Activated naive CD4-positive, alpha-beta T cell treated with anti-CD3 and anti-CD28 coated beads, Interleukin-2, amount 50 U/mL, for 24 hours (primary cell): ENCODE measurements at regions not wholly inside any gene's neighbourhood (a gene's known extent, or its start where the extent isn't known, plus 50 kb on each side); places are given as distances from the start of the nearest gene placed in this dataset.

Experiments
- H3K27ac Mint-ChIP-seq: one replicate; pipeline ENCODE4 v1.8.0; 2021; ENCODE audit warnings: mild to moderate bottlenecking, mixed read lengths
- H3K27me3 Mint-ChIP-seq: one replicate; pipeline ENCODE4 v1.8.0; 2021; ENCODE audit warnings: mixed read lengths
- H3K36me3 Mint-ChIP-seq: one replicate; pipeline ENCODE4 v1.8.0; 2021; ENCODE audit warnings: mixed read lengths
- H3K4me1 Mint-ChIP-seq: one replicate; pipeline ENCODE4 v1.8.0; 2021; ENCODE audit warnings: mixed read lengths
- H3K4me3 Mint-ChIP-seq: one replicate; pipeline ENCODE4 v1.8.0; 2021; ENCODE audit warnings: mild to moderate bottlenecking, mixed read lengths
- H3K9me3 Mint-ChIP-seq: one replicate; pipeline ENCODE4 v1.8.0; 2021; ENCODE audit warnings: mixed read lengths

DNA sequence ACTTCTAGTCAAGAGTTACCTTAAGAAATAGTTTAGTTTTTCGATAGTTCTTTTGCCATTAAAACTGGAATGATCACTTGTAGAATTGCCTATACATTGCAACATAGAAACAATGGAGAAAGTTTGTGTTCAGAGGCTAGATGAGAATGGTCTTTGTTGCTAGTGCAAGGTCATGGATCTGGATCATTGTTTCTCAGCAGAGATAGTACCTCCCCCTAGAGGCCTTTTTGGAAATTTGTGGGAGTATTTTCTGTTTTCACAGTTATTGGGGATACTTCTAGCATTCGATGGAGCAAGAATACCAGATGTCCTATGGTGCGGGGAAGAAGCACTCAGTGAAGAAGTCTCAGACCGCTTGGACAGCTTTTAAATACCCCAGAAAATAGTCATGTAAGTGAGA is 138.8 kb upstream of the HMGA2 start:
- Mint-ChIP-seq H3K9me3 (no peaks in the 10 kb centered on the region), H3K36me3 (no peaks in the 10 kb centered on the region), H3K27me3 (peaks cover 12% of the 10 kb centered on the region), H3K27ac (no peak overlapping the region), H3K4me3 (no peak overlapping the region), H3K4me1 (no peaks in the 10 kb centered on the region)

DNA sequence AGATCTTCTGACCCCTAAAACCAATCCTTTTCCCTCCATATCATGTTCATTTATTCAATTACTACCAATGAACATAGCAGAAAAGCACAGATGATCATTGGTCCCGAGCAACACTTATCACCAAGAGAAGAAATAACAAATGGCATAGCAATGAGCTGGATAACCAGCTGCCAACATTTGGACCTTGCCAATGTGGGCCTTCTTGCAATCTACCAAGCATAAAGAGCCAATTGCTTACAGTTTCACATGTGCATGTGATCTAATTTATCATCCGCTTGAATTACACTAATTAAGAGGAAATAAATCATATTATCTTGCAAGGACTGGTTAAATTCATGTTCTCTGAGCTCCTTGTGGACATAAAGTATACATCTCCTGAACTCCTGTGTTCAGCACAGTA is 134.8 kb upstream of the HMGA2 start:
- H3K27ac Mint-ChIP-seq, result no peak overlapping the region
- peaks cover 9% of the 10 kb centered on the region for H3K27me3 Mint-ChIP-seq
- H3K9me3 Mint-ChIP-seq, result no peaks in the 10 kb centered on the region
- H3K4me1 Mint-ChIP-seq, result no peaks in the 10 kb centered on the region
- H3K4me3 Mint-ChIP-seq, result no peak overlapping the region
- H3K36me3 Mint-ChIP-seq, result no peaks in the 10 kb centered on the region

DNA sequence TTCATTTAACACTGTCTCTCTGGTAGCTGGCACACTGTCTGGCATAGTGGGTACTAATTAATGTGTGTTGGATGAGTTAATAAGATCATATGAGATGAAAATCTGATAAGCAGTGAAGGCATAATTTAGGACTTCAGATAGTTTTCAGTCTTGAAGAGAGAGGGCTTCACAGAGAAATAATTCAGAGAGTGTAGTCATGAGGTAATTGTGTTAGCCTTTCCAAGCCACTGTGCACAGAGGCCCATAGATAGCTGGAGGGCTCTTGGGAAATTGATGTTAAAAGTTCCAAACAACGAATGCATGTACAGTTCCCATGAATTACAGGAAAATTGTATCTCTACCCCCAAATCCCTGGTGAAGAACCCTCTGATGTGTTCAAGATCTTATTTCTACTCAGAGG is 133.8 kb upstream of the HMGA2 start:
- Mint-ChIP-seq H3K4me1 (no peaks in the 10 kb centered on the region), H3K9me3 (no peaks in the 10 kb centered on the region), H3K36me3 (no peaks in the 10 kb centered on the region), H3K27ac (no peak overlapping the region), H3K27me3 (peaks cover 7% of the 10 kb centered on the region), H3K4me3 (no peak overlapping the region)

DNA sequence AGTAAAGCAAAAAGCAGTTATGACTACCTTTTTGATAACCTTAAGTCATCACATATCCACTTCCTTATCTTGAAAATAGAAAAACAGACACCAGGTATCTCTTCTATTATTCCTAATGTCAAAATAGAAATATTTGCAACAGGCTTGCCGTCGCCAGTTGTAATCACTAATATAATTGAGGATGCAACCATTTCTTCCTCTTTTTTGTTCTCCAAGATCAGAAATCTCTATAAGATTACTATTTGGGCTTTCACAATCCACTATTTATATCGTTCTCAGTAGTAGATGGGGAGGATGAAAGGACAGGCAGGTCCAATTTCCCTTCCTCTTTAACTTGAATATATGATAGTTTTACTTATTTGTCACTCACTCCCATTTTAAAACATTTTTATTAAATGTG is 130.2 kb upstream of the HMGA2 start:
- Mint-ChIP-seq H3K36me3 (no peaks in the 10 kb centered on the region), H3K4me3 (no peak overlapping the region), H3K27me3 (peaks cover 5% of the 10 kb centered on the region), H3K27ac (no peak overlapping the region), H3K9me3 (no peaks in the 10 kb centered on the region), H3K4me1 (no peaks in the 10 kb centered on the region)

DNA sequence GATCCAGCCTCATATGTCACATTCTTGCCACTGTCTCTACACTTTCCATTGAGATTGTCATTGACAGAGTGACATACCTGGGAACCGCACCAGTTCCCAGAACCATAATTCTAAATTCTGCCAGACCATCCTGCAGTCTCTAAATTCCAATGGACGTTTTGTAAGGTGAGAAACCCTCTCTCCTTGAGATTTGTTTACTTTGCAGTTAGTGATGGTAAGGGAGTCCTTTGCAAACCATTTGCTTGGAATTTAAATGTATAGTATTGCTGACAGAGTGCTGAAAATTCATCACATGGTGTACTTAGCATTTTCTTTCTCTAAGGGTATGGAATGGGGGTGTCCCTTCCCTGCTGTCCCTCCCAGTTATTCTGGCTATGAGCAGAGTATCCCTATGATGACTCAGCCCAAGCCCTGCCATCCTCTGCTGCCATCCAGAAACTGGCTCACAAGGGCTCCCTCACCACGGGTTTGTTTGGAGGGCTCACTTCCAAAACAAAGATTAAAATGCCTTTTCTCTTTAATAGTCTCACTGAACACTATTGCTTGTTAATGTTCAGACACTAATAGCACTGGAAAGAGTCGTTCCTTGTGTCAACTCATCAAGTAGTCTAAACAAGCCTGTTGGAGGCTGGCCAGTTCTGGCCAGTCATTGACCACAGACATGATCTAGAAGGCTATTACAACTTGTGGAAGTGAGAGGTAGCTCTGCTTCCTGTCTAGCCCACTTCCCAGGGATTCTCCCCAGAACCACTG is 129.0 kb upstream of the HMGA2 start:
- no peak overlapping the region for H3K27ac Mint-ChIP-seq
- no peaks in the 10 kb centered on the region for H3K9me3 Mint-ChIP-seq
- H3K4me1 Mint-ChIP-seq, result no peaks in the 10 kb centered on the region
- H3K36me3 Mint-ChIP-seq, result no peaks in the 10 kb centered on the region
- no peak overlapping the region for H3K4me3 Mint-ChIP-seq
- H3K27me3 Mint-ChIP-seq, result peaks cover 2% of the 10 kb centered on the region

DNA sequence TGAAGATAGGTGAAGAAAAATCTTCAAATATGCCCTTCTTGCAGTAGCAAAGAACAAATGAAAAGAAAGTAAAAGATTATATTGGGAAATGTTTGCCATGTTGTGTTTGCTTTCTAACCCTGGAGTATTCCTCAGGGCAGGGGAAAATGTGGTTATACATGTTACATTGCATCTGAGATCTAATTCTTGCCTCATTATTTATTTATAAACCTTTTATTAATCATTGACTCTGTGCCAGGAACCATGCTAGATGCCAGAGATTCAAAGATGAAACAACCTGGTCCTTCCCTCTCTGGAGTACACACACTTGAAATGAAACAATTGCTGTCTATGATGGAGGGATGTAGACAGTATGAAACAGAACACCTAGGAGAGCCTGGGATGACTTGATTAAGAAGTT is 128.1 kb upstream of the HMGA2 start:
- H3K4me3 Mint-ChIP-seq, result no peak overlapping the region

DNA sequence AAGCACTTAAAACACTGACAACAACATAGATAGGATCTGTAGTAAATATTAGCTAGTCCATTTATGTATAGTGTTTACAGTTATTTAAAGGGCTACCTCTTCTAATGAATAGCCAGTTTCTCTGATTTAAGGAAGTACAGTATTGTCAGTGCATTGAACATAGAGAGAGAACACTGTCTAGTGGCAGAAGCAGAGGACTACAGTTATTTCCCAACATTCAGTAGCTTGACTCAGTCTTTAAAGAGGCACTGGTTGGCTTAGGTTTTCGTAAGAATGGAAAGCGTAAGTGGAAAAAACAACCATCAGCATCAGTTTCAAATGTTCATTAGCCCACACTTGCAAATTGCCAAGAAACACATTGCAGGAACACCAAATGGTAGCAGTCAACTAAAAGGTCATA is 125.0 kb upstream of the HMGA2 start:
- H3K27ac Mint-ChIP-seq, result no peak overlapping the region
- no peak overlapping the region for H3K4me3 Mint-ChIP-seq
- no peaks in the 10 kb centered on the region for H3K4me1 Mint-ChIP-seq
- peaks cover 7% of the 10 kb centered on the region for H3K27me3 Mint-ChIP-seq
- no peaks in the 10 kb centered on the region for H3K9me3 Mint-ChIP-seq
- H3K36me3 Mint-ChIP-seq, result no peaks in the 10 kb centered on the region

More for the DNA sequence above, 128.1 kb upstream of the HMGA2 start:
- no peaks in the 10 kb centered on the region for H3K36me3 Mint-ChIP-seq
- no peak overlapping the region for H3K27ac Mint-ChIP-seq
- H3K4me1 Mint-ChIP-seq, result no peaks in the 10 kb centered on the region
- no peaks in the 10 kb centered on the region for H3K9me3 Mint-ChIP-seq
- no peaks in the 10 kb centered on the region for H3K27me3 Mint-ChIP-seq

DNA sequence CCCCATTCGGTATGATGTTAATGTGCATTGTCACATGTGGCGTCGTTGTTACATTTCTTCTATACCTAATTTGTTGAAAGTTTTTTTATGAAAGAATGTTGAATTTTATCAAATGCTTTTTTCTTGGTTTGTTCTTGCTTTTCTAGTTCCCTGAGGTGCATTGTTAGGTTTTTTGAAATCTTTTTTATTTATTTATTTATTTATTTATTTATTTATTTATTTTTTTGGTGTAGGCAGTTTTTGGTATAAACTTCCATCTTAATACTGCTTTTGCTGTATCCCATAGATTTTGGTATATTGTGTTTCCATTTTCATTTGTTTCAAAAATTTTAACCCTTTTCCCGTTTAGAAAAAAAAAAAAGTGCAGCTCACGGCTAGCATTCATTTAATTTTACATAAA is 121.1 kb upstream of the HMGA2 start:
- H3K9me3 Mint-ChIP-seq, result peaks cover 14% of the 10 kb centered on the region
- peaks cover 7% of the 10 kb centered on the region for H3K27me3 Mint-ChIP-seq
- H3K4me1 Mint-ChIP-seq, result no peaks in the 10 kb centered on the region
- no peak overlapping the region for H3K27ac Mint-ChIP-seq
- H3K4me3 Mint-ChIP-seq, result no peak overlapping the region
- peaks cover 2% of the 10 kb centered on the region for H3K36me3 Mint-ChIP-seq

DNA sequence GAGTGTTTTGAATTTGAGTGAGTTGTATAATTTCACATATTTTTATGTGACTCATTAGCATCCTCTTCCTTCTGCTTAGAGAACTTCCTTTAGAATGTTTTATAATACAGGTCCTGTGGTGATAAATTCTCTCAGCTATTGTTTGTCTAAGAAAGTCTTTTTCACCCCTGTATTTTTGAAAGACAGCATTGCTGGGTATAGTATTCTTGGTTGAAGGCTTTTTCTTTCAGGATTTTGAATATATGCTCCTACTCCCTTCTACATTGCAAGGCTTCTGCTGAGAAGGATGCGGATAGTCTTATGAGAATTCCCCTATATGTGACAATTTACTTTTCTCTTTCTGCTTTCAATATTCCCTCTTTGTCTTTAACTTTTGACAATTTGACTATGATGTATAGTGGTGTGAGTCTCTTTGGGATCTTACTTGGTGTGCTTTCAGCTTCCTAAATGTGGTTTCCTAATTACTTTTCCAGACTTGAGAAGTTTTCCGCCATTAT is 118.9 kb upstream of the HMGA2 start:
- H3K4me1 Mint-ChIP-seq, result no peaks in the 10 kb centered on the region
- peaks cover 2% of the 10 kb centered on the region for H3K36me3 Mint-ChIP-seq
- no peak overlapping the region for H3K4me3 Mint-ChIP-seq
- H3K27ac Mint-ChIP-seq, result no peak overlapping the region
- H3K9me3 Mint-ChIP-seq, result peaks cover 14% of the 10 kb centered on the region
- peaks cover 11% of the 10 kb centered on the region for H3K27me3 Mint-ChIP-seq

DNA sequence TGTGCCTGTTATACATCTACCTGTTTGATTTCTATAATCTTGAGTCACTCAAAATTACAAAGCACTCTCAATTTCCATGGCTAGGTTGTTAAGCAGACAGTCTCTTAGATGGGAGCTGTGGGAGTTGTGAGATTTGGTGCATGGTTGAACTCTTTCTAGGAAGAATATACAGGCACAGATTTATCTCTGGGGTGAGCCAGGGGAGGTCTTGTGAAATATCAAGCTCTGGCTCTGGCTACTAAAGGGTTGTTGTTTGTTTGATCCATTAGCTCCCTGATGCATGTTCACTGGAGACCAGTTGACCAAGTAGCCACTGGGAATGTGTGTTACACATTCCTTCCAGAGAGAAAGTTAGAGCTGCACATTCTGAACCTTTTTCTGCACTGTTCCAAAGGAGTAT is 117.2 kb upstream of the HMGA2 start:
- Mint-ChIP-seq H3K4me1 (no peaks in the 10 kb centered on the region), H3K4me3 (no peak overlapping the region), H3K27ac (no peak overlapping the region), H3K27me3 (peaks cover 15% of the 10 kb centered on the region), H3K9me3 (peaks cover 14% of the 10 kb centered on the region), H3K36me3 (peaks cover 2% of the 10 kb centered on the region)

DNA sequence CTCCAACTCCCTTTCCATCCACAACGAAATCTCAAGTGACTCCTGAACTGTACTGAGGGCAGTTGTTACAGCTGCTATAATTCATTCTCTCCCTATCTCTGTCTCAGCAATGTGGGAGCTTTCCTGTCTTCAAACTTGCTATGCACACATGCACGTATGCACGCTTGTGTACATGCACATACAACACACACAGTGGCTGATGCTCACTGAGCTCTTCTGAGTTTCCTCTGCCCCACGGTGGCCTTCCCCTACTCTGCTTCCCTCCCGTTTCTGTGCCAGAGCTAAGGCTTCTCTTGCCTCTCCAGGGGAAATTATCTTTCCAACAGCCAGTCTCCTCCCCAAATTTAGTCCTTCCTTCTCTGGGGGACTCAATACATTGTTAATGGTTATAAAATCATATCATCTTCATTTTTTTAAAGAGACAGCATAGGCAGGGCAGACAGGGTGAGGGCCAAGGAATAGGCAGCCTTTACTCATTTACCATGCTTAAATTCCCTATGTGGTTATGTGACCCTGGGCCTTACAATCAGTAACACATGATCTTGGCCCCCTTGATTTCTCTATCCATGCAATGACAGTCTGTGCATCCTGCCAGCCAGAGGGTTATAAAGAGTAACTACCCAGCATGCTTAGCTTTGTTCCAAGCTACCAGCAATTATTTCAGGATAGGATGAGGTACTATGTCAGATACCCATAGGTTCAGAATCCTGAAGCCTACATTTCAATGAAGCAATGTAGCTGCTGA is 111.9 kb upstream of the HMGA2 start:
- Mint-ChIP-seq H3K9me3 (no peaks in the 10 kb centered on the region), H3K36me3 (no peaks in the 10 kb centered on the region)

DNA sequence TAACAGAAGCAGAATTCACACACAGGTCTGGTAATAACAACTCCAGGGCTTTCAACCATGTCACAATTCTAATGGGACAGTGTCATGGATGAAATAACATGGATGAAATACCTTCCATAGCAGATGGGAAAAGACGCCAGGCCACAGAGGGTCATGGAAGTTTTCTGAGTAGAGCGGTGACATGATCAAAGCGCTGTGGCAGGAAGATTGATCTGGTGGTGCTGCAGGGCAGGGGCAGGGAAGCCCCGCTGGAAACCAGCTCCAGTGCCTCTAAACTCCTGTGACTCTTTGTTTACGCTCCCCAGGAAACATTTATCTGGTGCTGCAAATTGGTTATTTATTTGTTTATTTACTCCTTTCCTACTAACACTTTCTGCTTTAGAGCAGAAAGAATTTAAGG is 108.3 kb upstream of the HMGA2 start:
- H3K4me3 Mint-ChIP-seq, result no peak overlapping the region
- H3K27me3 Mint-ChIP-seq, result peaks cover 7% of the 10 kb centered on the region
- H3K36me3 Mint-ChIP-seq, result no peaks in the 10 kb centered on the region
- H3K4me1 Mint-ChIP-seq, result no peaks in the 10 kb centered on the region
- H3K27ac Mint-ChIP-seq, result no peak overlapping the region
- H3K9me3 Mint-ChIP-seq, result no peaks in the 10 kb centered on the region

More for the DNA sequence above, 111.9 kb upstream of the HMGA2 start:
- no peaks in the 10 kb centered on the region for H3K4me1 Mint-ChIP-seq
- peaks cover 11% of the 10 kb centered on the region for H3K27me3 Mint-ChIP-seq
- no peak overlapping the region for H3K4me3 Mint-ChIP-seq
- no peak overlapping the region for H3K27ac Mint-ChIP-seq

DNA sequence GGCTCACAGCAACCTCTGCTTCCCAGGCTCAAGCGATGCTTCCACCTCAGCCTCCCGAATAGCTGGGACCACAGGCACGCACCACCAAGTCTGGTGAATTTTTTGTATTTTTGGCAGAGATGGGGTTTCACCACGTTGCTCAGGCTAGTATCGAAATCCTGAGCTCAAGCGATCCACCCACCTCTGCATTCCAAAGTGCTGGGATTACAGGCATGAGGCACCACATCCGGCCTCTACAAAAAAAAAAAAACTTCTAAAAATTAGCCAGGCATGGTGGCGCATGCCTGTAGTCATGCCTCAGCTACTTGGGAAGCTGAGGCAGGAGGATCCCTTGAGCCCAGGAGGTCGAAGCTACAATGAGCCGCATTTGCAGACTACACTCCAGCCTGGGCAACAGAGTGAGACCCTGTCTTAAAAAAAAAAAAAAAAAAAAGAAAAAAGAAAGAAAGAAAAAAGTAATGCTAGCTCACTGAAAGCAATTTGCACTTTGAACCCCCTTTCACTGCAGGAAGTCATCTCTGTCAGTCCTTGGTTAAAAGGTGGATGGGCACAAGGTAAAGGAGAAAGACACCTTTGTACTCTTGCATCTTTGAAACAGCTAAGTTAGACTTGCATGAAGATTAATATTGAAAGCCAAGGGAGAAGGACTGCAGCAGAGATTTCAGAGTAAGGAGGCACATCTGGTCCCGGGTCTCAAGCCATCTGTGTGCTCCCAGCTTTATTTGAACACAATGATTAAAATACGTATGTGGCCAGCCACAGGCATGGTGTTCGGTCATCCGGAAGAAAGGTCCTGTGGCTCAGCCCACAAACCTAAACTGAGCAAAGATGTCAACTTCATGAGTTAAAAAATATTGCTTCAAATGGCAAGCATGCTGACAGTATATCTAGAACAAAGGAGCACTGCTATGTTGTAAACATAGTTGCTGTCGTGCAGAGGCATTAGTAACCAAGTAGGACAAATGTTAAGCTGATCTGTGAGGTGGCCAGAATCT is 103.8 kb upstream of the HMGA2 start:
- Mint-ChIP-seq H3K9me3 (no peaks in the 10 kb centered on the region), H3K27ac (no peak overlapping the region), H3K27me3 (peaks cover 14% of the 10 kb centered on the region), H3K4me3 (no peak overlapping the region), H3K36me3 (no peaks in the 10 kb centered on the region), H3K4me1 (no peaks in the 10 kb centered on the region)

DNA sequence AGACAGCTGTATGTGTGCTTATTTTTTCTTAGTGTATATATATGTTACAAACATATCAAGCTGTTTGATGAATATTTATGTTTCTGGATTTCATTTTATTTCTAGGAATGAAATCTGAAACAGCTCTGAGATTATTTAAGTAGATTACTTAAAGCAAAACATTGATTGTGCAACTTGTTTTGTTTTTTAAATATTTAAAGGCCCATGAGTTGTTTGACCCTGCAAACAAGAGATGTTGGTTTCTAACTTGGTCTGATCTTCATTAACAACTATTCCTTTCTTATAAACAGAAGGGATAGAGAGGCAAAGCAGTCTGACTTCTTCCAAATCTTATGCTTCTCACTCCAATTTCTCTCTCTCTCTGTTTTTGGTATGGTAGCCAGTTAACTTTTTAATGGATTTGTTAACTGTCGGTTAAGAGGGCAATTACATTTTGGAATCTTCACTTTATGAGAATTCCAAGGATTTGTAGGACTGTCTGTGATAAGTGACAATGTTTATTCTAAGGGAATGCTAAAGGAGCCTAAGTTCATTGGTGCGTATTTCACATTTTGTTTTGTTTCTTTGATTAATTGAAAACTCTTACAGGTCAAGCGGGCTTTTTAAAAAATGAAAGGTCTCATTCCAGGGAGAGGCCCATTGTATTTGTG is 102.6 kb upstream of the HMGA2 start:
- Mint-ChIP-seq H3K4me3 (no peak overlapping the region), H3K27ac (no peak overlapping the region), H3K9me3 (no peaks in the 10 kb centered on the region), H3K27me3 (peaks cover 20% of the 10 kb centered on the region), H3K4me1 (no peaks in the 10 kb centered on the region), H3K36me3 (no peaks in the 10 kb centered on the region)

DNA sequence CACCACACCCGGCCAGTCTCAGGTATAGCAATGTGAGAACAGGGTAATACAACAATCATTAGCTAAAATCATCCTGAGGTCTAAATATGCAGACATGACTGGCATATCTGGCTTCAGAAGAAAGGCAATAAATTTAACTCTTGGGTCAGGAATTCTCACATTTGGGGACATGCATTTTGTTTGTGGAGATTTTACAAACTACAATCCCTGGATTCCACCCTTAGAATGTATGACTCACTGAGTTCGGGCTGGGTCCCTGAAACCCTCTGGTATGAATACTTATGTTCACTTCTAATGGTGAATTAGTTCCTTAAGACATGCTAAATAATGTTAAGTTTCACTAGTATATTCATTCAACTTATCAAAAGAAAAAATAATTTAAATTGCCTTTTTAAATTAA is 98.9 kb upstream of the HMGA2 start:
- no peaks in the 10 kb centered on the region for H3K36me3 Mint-ChIP-seq
- H3K27me3 Mint-ChIP-seq, result peaks cover 44% of the 10 kb centered on the region

More for the DNA sequence above, 98.9 kb upstream of the HMGA2 start:
- Mint-ChIP-seq H3K9me3 (peaks cover 5% of the 10 kb centered on the region), H3K4me1 (no peaks in the 10 kb centered on the region), H3K27ac (no peak overlapping the region), H3K4me3 (no peak overlapping the region)
